H9 (cell line): ENCODE measurements at regions not wholly inside any gene's neighbourhood (a gene's known extent, or its start where the extent isn't known, plus 50 kb on each side); places are given as distances from the start of the nearest gene placed in this dataset.

Experiments
- DNase-seq: peaks from one replicate; pipeline ENCODE4 v3.0.0-alpha.2; 2017
- H2AFZ ChIP-seq: one replicate; pipeline ENCODE4 v1.6.1; 2013; ENCODE audit warnings: mild to moderate bottlenecking, low read length, control low read depth, moderate library complexity
- H2AK5ac ChIP-seq: 2 replicates; pipeline ENCODE4 v1.6.1; 2013; ENCODE audit warnings: low read length, control low read depth, mixed read lengths; ENCODE audit not compliant: insufficient read length
- H2BK120ac ChIP-seq: one replicate; pipeline ENCODE4 v1.6.1; 2013; ENCODE audit warnings: low read depth, mild to moderate bottlenecking, low read length, control low read depth, inconsistent platforms; ENCODE audit not compliant: poor library complexity, severe bottlenecking
- H2BK12ac ChIP-seq: 2 replicates; pipeline ENCODE4 v1.6.1; 2013; ENCODE audit warnings: low read length, control low read depth, mixed read lengths, low read depth; ENCODE audit not compliant: insufficient read length
- H2BK15ac ChIP-seq: 2 replicates; pipeline ENCODE4 v1.6.1; 2013; ENCODE audit warnings: low read depth, low read length, control low read depth
- H2BK20ac ChIP-seq: one replicate; pipeline ENCODE4 v1.6.1; 2013; ENCODE audit warnings: low read depth, mild to moderate bottlenecking, low read length, control low read depth, inconsistent platforms; ENCODE audit not compliant: poor library complexity, severe bottlenecking
- H2BK5ac ChIP-seq: 2 replicates; pipeline ENCODE4 v1.6.1; 2013; ENCODE audit warnings: low read length, control low read depth, mixed read lengths; ENCODE audit not compliant: insufficient read length
- H3K14ac ChIP-seq: 2 replicates; pipeline ENCODE4 v1.6.1; 2013; ENCODE audit warnings: low read length, control low read depth; ENCODE audit not compliant: insufficient read depth
- H3K18ac ChIP-seq: 2 replicates; pipeline ENCODE4 v1.6.1; 2013; ENCODE audit warnings: low read depth, mild to moderate bottlenecking, mixed read lengths, low read length, control low read depth; ENCODE audit not compliant: insufficient read length
- H3K23ac ChIP-seq: 2 replicates; pipeline ENCODE4 v1.6.1; 2013; ENCODE audit warnings: low read length, control low read depth, mixed read lengths, low read depth; ENCODE audit not compliant: insufficient read length
- H3K23me2 ChIP-seq: 2 replicates; pipeline ENCODE4 v1.6.1; 2013; ENCODE audit warnings: low read depth, mild to moderate bottlenecking, mixed read lengths, low read length, control low read depth; ENCODE audit not compliant: insufficient read length, poor library complexity, severe bottlenecking
- H3K27ac ChIP-seq: 2 replicates; pipeline ENCODE4 v1.5.1; 2013; ENCODE audit warnings: low read length, control low read depth, mixed read lengths, low read depth; ENCODE audit not compliant: insufficient read length
- H3K27me3 ChIP-seq: 2 replicates; pipeline ENCODE4 v1.6.1; 2013; ENCODE audit warnings: low read length, control low read depth, inconsistent platforms; ENCODE audit not compliant: insufficient read depth
- H3K4ac ChIP-seq: 2 replicates; pipeline ENCODE4 v1.6.1; 2013; ENCODE audit warnings: low read depth, mild to moderate bottlenecking, control low read depth, inconsistent platforms, low read length, moderate library complexity
- H3K4me1 ChIP-seq: 2 replicates; pipeline ENCODE4 v1.6.1; 2013; ENCODE audit warnings: low read length, control low read depth, inconsistent platforms; ENCODE audit not compliant: insufficient read depth
- H3K4me2 ChIP-seq: 2 replicates; pipeline ENCODE4 v1.6.1; 2013; ENCODE audit warnings: low read length, control low read depth, mixed read lengths; ENCODE audit not compliant: insufficient read length, insufficient read depth
- H3K56ac ChIP-seq: 2 replicates; pipeline ENCODE4 v1.6.1; 2013; ENCODE audit warnings: low read depth, mild to moderate bottlenecking, mixed read lengths, low read length, control low read depth; ENCODE audit not compliant: insufficient read length
- H3K79me1 ChIP-seq: 2 replicates; pipeline ENCODE4 v1.6.1; 2013; ENCODE audit warnings: low read depth, mild to moderate bottlenecking, moderate library complexity, low read length, control low read depth, inconsistent platforms; ENCODE audit not compliant: insufficient read depth, poor library complexity, severe bottlenecking
- H3K79me2 ChIP-seq: 2 replicates; pipeline ENCODE4 v1.6.1; 2013; ENCODE audit warnings: low read length, control low read depth, inconsistent platforms; ENCODE audit not compliant: insufficient read depth
- H3K9ac ChIP-seq: 2 replicates; pipeline ENCODE4 v1.6.1; 2013; ENCODE audit warnings: low read length, control low read depth, mixed read lengths; ENCODE audit not compliant: insufficient read length; ENCODE audit errors: extremely low read depth
- H3K9me3 ChIP-seq: one replicate; pipeline ENCODE4 v1.6.1; 2013; ENCODE audit warnings: low read depth, low read length, inconsistent platforms; ENCODE audit not compliant: control insufficient read depth
- H3T11ph ChIP-seq: one replicate; pipeline ENCODE4 v1.6.1; 2013; ENCODE audit warnings: mild to moderate bottlenecking, low read length, control low read depth, inconsistent platforms
- H4K20me1 ChIP-seq: one replicate; pipeline ENCODE4 v1.6.1; 2013; ENCODE audit not compliant: control insufficient read depth, insufficient read length, insufficient read depth
- H4K5ac ChIP-seq: 2 replicates; pipeline ENCODE4 v1.6.1; 2013; ENCODE audit warnings: low read depth, mild to moderate bottlenecking, mixed read lengths, low read length, control low read depth; ENCODE audit not compliant: insufficient read length
- H4K8ac ChIP-seq: replicated peaks from 2 replicates; pipeline ENCODE4 v1.6.1; 2013; ENCODE audit warnings: low read length, control low read depth, mixed read lengths, low read depth; ENCODE audit not compliant: insufficient read length
- H4K91ac ChIP-seq: 2 replicates; pipeline ENCODE4 v1.6.1; 2013; ENCODE audit warnings: low read depth, mild to moderate bottlenecking, moderate library complexity, mixed read lengths, low read length, control low read depth; ENCODE audit not compliant: insufficient read length
- H3K27ac Mint-ChIP-seq, 3 experiments: 2 replicates in 2 of 3; 3 replicates in 1 of 3; pipeline ENCODE4 v1.8.0; 2020 to 2021; ENCODE audit warnings: mixed read lengths in 3 of 3, mild to moderate bottlenecking in 1 of 3, moderate library complexity in 1 of 3
- H3K27me3 Mint-ChIP-seq: 2 replicates; pipeline ENCODE4 v1.8.0; 2021; ENCODE audit warnings: low read depth, mild to moderate bottlenecking, moderate library complexity, mixed read lengths
- H3K36me3 Mint-ChIP-seq, 3 experiments: 2 replicates in 2 of 3; 3 replicates in 1 of 3; pipeline ENCODE4 v1.8.0; 2020 to 2021; ENCODE audit warnings: low read depth in 3 of 3, mixed read lengths in 3 of 3; ENCODE audit not compliant: insufficient read depth in 1 of 3
- H3K4me1 Mint-ChIP-seq, 2 experiments: 2 replicates each; pipeline ENCODE4 v1.8.0; 2020; ENCODE audit warnings: mixed read lengths in 2 of 2
- H3K4me3 Mint-ChIP-seq, 2 experiments: 2 replicates in 1 of 2; 3 replicates in 1 of 2; pipeline ENCODE4 v1.8.0; 2020 to 2021; ENCODE audit warnings: mild to moderate bottlenecking in 2 of 2, mixed read lengths in 2 of 2, moderate library complexity in 1 of 2
- H3K9me3 Mint-ChIP-seq, 2 experiments: 2 replicates in 1 of 2; 3 replicates in 1 of 2; pipeline ENCODE4 v1.8.0; 2020; ENCODE audit warnings: mild to moderate bottlenecking in 2 of 2, mixed read lengths in 2 of 2, moderate library complexity in 1 of 2
- WGBS: extraction: QIAGEN DNeasy Blood & Tissue Kit; methylation state at CpG from one replicate; pipeline ENCODE4 v1.1.7; 2013; ENCODE audit warnings: missing lambda C conversion rate, low lambda C conversion rate, mixed read lengths; ENCODE audit not compliant: insufficient read length; ENCODE audit errors: extremely low coverage; 5-methylcytosine and 5-hydroxymethylcytosine counted together
- TF ChIP-seq, protein P1 (sequence below): fragments of 200-600 bp; sonication (generic); conservative IDR thresholded peaks from 3 replicates; pipeline ENCODE4 v1.8.0; 2021; ENCODE audit warnings: antibody characterized with exemption, mild to moderate bottlenecking

DNA sequence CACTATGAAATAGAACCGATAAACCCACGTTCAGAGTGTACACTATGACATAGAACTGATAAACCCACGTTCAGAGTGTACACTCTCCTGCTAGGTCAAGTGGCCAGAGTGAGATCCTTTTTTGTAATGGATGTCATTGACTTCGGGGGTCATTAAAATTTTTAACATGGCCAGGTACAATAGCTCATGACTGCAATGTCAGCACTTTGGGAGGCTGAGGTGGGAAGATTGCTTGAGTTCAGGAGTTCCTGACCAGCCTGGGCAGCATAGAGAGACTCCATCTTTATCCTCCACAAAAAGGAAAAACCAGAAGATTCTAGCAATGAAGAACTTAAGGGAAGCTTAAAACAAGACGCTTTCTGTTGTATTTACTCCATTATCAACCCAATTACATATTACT lies 439.7 kb upstream of the FRG1 start:
- Histone ChIP-seq H2BK12ac (no peak overlapping the region), H4K5ac (no peak overlapping the region), H3K27me3 (no peaks in the 10 kb centered on the region; the same call in 1 of the 2 replicates), H3K9ac (no peak overlapping the region), H3K9me3 (peaks cover 26% of the 10 kb centered on the region), H3K4me2 (no peak overlapping the region), H2AK5ac (no peak overlapping the region), H3K23ac (no peak overlapping the region), H2BK120ac (no peak overlapping the region), H3K18ac (no peak overlapping the region), H3K4me1 (no peaks in the 10 kb centered on the region), H2BK15ac (no peak overlapping the region), H3K79me1 (no peaks in the 10 kb centered on the region), H4K91ac (no peak overlapping the region), H3K23me2 (no peaks in the 10 kb centered on the region), H3K56ac (no peak overlapping the region), H3K4ac (no peak overlapping the region), H4K20me1 (no peaks in the 10 kb centered on the region), H2BK5ac (no peak overlapping the region), H3K79me2 (no peaks in the 10 kb centered on the region), H4K8ac (no peak overlapping the region), H3K27ac (no peak overlapping the region), H2AFZ (no peak overlapping the region), H3T11ph (no peak overlapping the region), H2BK20ac (no peak overlapping the region), H3K14ac (no peak overlapping the region)
- TF ChIP-seq, protein P1, sequence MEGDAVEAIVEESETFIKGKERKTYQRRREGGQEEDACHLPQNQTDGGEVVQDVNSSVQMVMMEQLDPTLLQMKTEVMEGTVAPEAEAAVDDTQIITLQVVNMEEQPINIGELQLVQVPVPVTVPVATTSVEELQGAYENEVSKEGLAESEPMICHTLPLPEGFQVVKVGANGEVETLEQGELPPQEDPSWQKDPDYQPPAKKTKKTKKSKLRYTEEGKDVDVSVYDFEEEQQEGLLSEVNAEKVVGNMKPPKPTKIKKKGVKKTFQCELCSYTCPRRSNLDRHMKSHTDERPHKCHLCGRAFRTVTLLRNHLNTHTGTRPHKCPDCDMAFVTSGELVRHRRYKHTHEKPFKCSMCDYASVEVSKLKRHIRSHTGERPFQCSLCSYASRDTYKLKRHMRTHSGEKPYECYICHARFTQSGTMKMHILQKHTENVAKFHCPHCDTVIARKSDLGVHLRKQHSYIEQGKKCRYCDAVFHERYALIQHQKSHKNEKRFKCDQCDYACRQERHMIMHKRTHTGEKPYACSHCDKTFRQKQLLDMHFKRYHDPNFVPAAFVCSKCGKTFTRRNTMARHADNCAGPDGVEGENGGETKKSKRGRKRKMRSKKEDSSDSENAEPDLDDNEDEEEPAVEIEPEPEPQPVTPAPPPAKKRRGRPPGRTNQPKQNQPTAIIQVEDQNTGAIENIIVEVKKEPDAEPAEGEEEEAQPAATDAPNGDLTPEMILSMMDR: no peak
- Mint-ChIP-seq H3K4me3 (no peak overlapping the region), H3K27ac (no peak overlapping the region), H3K9me3 (peaks cover 53 to 90% of the 10 kb centered on the region in 2 experiments), H3K4me1 (no peaks in the 10 kb centered on the region), H3K27me3 (no peaks in the 10 kb centered on the region; the same call in 1 of the 2 replicates), H3K36me3 (peaks cover 0 to 14% (median 9%) of the 10 kb centered on the region in 3 experiments; a peak in 5 of 7 replicates)
- DNase-seq: no peak
- WGBS: no CpG with 5 or more reads among the region's 5 CpGs
